Keratinocyte (primary cell): ENCODE measurements at regions not wholly inside any gene's neighbourhood (a gene's known extent, or its start where the extent isn't known, plus 50 kb on each side); places are given as distances from the start of the nearest gene placed in this dataset.

Experiments used
- DNase-seq: peaks from one replicate; pipeline ENCODE4 v3.0.0-alpha.2; 2011; ENCODE audit warnings: low read depth, missing footprints, low spot score
- FAIRE-seq: peaks from 2 replicates; lab custom pipeline; 2011; peaks lifted over from hg19 to GRCh38; lab: Jason Lieb, UNC
- H2AFZ ChIP-seq: 2 replicates; pipeline ENCODE4 v1.6.0; 2012; ENCODE audit warnings: low read length, control low read depth, inconsistent platforms; ENCODE audit not compliant: control insufficient read depth
- H3K27ac ChIP-seq: 2 replicates; pipeline ENCODE4 v1.5.1; 2011; ENCODE audit warnings: low read length; ENCODE audit not compliant: control insufficient read depth, insufficient read depth
- H3K27me3 ChIP-seq: 3 replicates; pipeline ENCODE4 v1.6.0; 2011; ENCODE audit warnings: low read length; ENCODE audit not compliant: control insufficient read depth, insufficient read depth; ENCODE audit errors: extremely low read depth
- H3K36me3 ChIP-seq, 2 experiments: 2 replicates in 1 of 2; 3 replicates in 1 of 2; pipeline ENCODE4 v1.5.1; 2011; ENCODE audit warnings: low read length in 2 of 2, mild to moderate bottlenecking in 1 of 2; ENCODE audit not compliant: control insufficient read depth in 2 of 2, insufficient read depth in 2 of 2; ENCODE audit errors: extremely low read depth in 1 of 2
- H3K4me1 ChIP-seq: 3 replicates; pipeline ENCODE4 v1.5.1; 2011; ENCODE audit warnings: low read length; ENCODE audit not compliant: control insufficient read depth, insufficient read depth; ENCODE audit errors: extremely low read depth
- H3K4me2 ChIP-seq: 3 replicates; pipeline ENCODE4 v1.6.0; 2011; ENCODE audit warnings: low read depth, low read length; ENCODE audit not compliant: control insufficient read depth, insufficient read depth; ENCODE audit errors: extremely low read depth
- H3K4me3 ChIP-seq, 3 experiments: fragments of 200-600 bp in 1 of 3; sonication (generic) in 1 of 3; 2 replicates in 2 of 3; 3 replicates in 1 of 3; pipeline ENCODE4 v1.5.1; 2011 to 2016; ENCODE audit warnings: low read length in 3 of 3, mild to moderate bottlenecking in 3 of 3, control low read depth in 2 of 3, inconsistent platforms in 1 of 3, low read depth in 1 of 3, mixed read lengths in 1 of 3, mixed run types in 1 of 3, moderate library complexity in 1 of 3; ENCODE audit not compliant: control insufficient read depth in 2 of 3, insufficient read depth in 2 of 3; ENCODE audit errors: extremely low read depth in 1 of 3
- H3K79me2 ChIP-seq: 2 replicates; pipeline ENCODE4 v1.6.0; 2012; ENCODE audit warnings: low read length; ENCODE audit not compliant: control insufficient read depth, insufficient read depth
- H3K9ac ChIP-seq: 3 replicates; pipeline ENCODE4 v1.6.0; 2011; ENCODE audit warnings: low read length; ENCODE audit not compliant: control insufficient read depth, insufficient read depth; ENCODE audit errors: extremely low read depth
- H3K9me1 ChIP-seq: 3 replicates; pipeline ENCODE4 v1.6.0; 2011; ENCODE audit warnings: low read length; ENCODE audit not compliant: control insufficient read depth, insufficient read depth; ENCODE audit errors: extremely low read depth
- H3K9me3 ChIP-seq: 2 replicates; pipeline ENCODE4 v1.5.1; 2012; ENCODE audit warnings: low read depth, low read length; ENCODE audit not compliant: control insufficient read depth
- H4K20me1 ChIP-seq: 3 replicates; pipeline ENCODE4 v1.6.0; 2011; ENCODE audit warnings: low read length; ENCODE audit not compliant: control insufficient read depth, insufficient read depth; ENCODE audit errors: extremely low read depth
- CTCF ChIP-seq, 3 experiments: IDR thresholded peaks in 1 of 3; conservative IDR thresholded peaks in 1 of 3; optimal IDR thresholded peaks in 1 of 3; 2 replicates in 2 of 3; 3 replicates in 1 of 3; pipeline versions ENCODE3 to v1.5.1; 2011; ENCODE audit warnings: low read length in 3 of 3, mild to moderate bottlenecking in 3 of 3, moderate library complexity in 2 of 3, control low read depth in 1 of 3, inconsistent platforms in 1 of 3; ENCODE audit not compliant: insufficient read depth in 2 of 3; ENCODE audit errors: extremely low read depth in 1 of 3
- EZH2 ChIP-seq: IDR thresholded peaks from one replicate; pipeline ENCODE4 v1.6.1; 2012; ENCODE audit warnings: inconsistent platforms, mild to moderate bottlenecking, low read length, moderate library complexity
- dilution Hi-C: fragments of 300-500 bp; cut with MboI; formaldehyde crosslinking; loops from one replicate; pipeline ENCODE4 v1.7.0; 2020; ENCODE audit warnings: low sequenced_read_pairs; ENCODE audit not compliant: extremely low pct_ligation_motif_present

GRCh38 chr4:104716584-104716983 lies 221.9 kb upstream of the CXXC4 start:
- Histone ChIP-seq H3K4me1 (no peaks in the 10 kb centered on the region), H3K4me2 (no peak overlapping the region), H3K9me3 (no peaks in the 10 kb centered on the region), H4K20me1 (no peaks in the 10 kb centered on the region), H3K79me2 (no peaks in the 10 kb centered on the region), H3K9ac (no peak overlapping the region), H2AFZ (no peak overlapping the region), H3K27ac (no peak overlapping the region), H3K36me3 (no peaks in the 10 kb centered on the region), H3K4me3 (no peak overlapping the region), H3K27me3 (no peaks in the 10 kb centered on the region), H3K9me1 (no peaks in the 10 kb centered on the region)
- dilution Hi-C loops: no loop called here
- TF ChIP-seq EZH2 (no peak), CTCF (optimal IDR thresholded peaks at IDR 0.05 in 1 of 3, IDR thresholded peaks at IDR 0.05 in 1 of 3, conservative IDR thresholded peaks at IDR 0.05 in 1 of 3; ENCODE audit: extremely low read depth in 1 of 3, insufficient read depth in 2 of 3, low read length in 3 of 3) (no peak)
- no peak for FAIRE-seq
- DNase-seq: no peak

GRCh38 chr4:104719539-104720230 lies 225.0 kb upstream of the CXXC4 start:
- Histone ChIP-seq H3K27ac (no peak overlapping the region), H3K36me3 (no peaks in the 10 kb centered on the region), H3K9ac (no peak overlapping the region), H3K9me1 (no peaks in the 10 kb centered on the region), H4K20me1 (no peaks in the 10 kb centered on the region), H3K4me2 (no peak overlapping the region), H3K79me2 (no peaks in the 10 kb centered on the region), H3K27me3 (no peaks in the 10 kb centered on the region), H3K4me1 (no peaks in the 10 kb centered on the region), H2AFZ (no peak overlapping the region), H3K4me3 (no peak overlapping the region), H3K9me3 (no peaks in the 10 kb centered on the region)
- FAIRE-seq (no peak), DNase-seq (no peak)
- dilution Hi-C loops: no loop called here
- TF ChIP-seq EZH2 (no peak), CTCF (optimal IDR thresholded peaks at IDR 0.05 in 1 of 3, IDR thresholded peaks at IDR 0.05 in 1 of 3, conservative IDR thresholded peaks at IDR 0.05 in 1 of 3; ENCODE audit: extremely low read depth in 1 of 3, insufficient read depth in 2 of 3, low read length in 3 of 3) (no peak)
